GM18858 (cell line): ENCODE measurements at regions not wholly inside any gene's neighbourhood (a gene's known extent, or its start where the extent isn't known, plus 50 kb on each side); places are given as distances from the start of the nearest gene placed in this dataset.
"Not testable (repeated sequence)": the region's sequence is repeated elsewhere in the genome, so short reads cannot be mapped to it uniquely, and the experiment has no call there.

ENCODE experiments used
- ATAC-seq: cut with Tn5 transposase; IDR thresholded peaks from one replicate; pipeline ENCODE4 v1.9.1; 2021; ENCODE audit not compliant: unreplicated experiment

DNA sequence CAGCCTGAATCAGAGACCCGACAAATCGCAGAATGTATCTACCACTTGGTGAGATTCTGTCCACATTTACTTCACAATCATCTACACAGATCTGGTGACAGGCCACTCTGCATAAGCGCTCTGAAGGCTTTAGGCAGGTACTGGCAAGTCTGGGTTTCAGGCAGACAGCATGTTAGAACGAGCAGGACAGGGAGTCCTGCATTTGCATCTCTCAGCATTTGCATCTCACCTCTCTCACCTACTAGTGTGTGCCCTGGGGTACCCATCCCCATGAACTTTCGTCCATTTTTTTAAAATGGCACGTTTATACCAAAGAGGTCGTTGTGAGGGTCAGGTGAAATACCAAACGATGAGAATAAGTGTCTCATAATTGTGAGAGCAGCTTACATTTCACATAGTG is 108.2 kb downstream of the SPATA31A1 start:
- ATAC-seq = peak; percentile 34

DNA sequence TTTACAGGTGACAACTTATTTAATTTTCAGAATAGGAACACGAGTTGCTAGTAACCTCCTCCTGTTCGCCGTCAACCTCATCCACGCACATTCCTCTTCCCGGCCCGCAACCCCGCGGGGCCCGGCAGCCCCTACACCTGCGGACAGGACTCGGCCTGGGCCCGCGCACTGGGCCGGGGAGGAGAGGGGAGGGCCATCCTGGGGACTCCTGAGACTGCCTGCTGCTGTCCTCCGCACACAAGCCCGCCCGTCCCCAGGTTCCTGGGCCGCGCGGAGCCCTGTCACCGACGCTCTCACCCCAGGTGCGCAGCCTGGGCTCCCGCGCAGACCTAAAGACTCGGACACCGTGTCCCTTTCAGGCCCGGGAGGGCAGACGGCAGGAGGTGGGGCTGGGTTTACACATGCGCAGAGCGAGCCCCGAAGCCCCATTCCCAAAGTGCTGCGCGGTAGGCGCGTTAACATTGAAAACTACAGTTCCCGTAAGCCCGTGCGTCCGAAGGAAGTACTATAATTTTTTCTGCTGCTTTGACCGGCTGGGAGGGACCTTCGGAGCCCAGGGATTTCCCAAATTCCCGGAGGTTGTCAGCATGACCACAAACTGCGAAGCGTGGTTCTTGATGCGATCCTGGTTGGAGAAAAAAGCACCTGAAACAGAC is 108.8 kb downstream of the SPATA31A1 start:
- ATAC-seq = peak; percentile 96

DNA sequence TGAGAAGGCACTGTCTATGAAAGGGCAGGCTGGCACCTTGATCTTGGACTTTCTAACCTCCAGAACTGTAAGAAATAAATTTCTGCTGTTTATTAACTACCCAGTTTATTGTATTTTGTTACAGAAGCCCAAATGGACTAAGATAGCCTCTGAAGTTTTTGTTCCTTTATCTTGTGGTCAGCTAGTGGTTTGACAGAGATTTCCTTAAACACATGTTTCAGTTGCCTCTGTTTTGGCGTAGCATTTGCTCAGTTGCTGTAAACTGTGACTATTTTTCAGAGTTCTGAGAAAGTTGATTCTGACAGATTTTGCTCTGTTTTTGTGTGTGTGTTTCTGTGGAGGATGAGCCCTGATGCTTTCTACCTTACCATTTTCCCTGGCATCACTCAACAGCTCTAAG is 119.0 kb downstream of the SPATA31A1 start:
- ATAC-seq = peak; percentile 99

DNA sequence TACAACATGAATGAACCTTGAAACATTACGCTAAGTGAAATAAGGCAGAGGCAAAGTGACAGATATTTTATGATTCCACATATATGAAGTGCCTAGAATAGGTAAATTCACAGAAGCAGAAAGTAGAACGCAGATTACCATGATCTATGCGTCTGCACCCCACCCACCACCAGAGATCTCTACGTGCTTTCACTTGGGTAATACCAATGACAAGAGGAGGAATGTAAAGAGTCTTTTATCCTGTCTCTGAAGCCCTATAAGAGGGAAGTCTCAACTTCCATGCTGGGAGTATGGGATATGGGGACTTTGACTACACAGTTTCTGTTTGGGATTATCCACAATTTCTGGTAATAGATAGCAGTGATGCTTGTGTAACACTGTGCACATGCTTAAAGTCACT is 127.6 kb downstream of the SPATA31A1 start:
- not testable (repeated sequence) for ATAC-seq

DNA sequence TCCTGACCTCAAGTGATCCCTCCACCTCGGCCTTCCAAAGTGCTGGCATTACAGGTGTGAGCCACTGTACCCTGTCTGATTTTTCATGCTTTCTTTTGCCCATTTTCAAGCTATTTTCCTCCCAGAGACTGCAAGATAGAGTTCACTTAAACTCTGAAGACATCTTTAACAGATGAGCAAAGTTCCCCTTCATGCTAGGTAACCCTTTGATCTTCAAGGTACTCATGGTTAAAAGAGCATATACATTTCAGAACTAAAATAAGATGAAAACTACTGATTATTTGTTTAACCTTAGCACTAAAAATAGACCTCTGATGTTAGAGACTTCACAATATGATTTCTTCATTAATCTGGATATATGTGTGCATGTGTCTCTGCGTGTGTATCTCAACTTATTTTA is 128.4 kb downstream of the SPATA31A1 start:
- peak; percentile 19 for ATAC-seq

DNA sequence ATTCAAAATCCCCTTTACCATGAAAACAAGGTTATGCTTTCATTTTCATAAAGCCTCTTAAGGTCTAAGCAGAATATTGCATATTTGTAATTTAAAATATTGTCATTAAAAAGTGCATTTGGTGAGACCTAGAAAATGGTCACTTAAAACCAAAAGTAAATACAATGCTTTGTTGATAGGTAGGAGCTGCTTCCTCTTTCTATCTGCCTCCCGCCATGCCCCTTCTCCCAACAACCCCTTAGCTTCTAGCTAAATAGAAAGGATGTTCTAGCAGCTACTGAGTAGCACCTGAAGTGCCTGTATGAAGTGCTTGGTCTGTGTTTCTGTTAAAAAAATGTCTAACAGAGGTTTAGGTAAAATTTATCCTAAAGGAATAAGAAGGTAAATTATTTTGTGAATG is 128.8 kb downstream of the SPATA31A1 start:
- ATAC-seq = peak; percentile 85

DNA sequence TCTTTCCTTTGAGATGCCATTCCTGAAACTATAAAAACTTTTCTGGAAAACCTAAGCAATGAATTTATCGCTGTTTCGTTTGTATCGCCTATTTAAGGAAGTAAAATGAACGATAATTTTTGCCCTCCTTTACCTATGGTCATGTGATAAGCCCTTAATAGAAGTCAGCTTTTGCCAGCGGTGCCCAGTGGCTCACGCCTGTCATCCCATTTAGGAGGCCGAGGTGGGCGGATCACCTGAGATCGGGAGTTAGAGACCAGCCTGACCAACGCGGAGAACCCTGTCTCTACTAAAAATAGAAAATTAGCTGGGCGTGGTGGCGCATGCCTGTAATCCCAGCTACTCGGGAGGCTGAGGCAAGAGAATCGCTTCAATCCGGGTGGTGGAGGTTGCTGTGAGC is 132.0 kb downstream of the SPATA31A1 start:
- ATAC-seq = not testable (repeated sequence)

DNA sequence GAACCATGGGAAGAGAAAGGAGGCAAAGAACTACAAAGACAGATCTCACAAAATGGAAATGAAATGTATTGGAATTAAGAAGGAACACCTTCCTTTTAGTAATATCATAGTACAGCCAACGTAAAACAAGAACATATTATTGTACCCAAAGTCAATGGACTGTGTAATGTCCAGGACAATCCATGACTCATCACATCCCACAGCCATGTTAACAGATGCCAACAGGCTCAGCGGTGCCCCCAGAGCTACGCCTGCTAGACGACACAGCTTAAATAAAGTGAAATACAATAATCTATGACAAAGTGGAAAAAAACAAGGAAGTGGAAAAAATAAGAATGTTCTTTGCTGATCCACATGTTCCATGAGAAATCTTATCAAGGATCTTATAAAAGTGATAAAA is 140.8 kb downstream of the SPATA31A1 start:
- ATAC-seq = not testable (repeated sequence)

DNA sequence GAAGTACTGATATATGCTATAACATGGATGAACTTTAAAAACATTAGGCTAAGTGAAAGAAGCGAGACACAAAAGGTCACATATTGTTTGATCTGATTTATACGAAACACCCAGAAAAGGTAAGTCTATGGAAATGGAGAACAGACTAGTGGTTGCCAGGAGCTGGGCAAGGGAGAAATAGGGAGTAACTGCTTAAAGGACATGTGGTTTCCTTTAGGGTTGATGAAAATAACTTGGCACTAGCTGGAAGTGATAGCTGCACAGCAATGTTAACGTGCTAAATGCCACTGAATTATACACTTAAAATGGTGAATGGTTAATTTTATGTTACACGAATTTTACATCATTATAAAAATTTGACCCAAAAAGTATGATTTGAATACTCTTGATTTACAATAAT is 147.7 kb downstream of the SPATA31A1 start:
- not testable (repeated sequence) for ATAC-seq

DNA sequence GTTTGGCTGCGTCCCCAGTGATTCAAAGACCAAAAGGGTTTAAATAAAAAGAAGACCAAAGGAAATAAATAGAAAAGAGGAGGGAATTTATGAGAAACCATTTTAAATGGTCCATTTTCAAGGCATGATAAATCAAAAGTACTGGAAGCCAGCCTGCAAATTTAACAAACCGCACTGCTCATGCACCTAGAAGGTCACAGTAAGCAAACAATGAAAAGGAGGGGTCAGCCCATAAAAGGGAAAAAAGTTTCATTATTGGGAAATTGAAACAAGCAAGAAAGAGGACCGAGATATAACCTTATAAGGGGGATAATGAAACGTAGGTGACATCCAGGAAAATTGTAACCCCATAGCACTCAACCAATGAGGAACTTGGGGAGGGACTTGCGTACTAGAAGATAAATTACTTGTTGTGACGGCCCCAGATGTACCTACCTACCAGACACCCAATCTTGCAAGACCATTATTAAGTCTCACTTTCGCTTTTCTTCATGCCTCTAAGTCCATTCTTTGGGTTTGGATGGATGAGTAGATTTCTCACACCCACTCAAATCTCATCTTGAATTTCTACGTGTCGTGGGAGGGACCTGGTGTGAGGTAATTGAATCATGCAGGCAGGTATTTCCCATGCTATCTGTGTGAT is 172.0 kb downstream of the SPATA31A1 start:
- ATAC-seq = not testable (repeated sequence)

DNA sequence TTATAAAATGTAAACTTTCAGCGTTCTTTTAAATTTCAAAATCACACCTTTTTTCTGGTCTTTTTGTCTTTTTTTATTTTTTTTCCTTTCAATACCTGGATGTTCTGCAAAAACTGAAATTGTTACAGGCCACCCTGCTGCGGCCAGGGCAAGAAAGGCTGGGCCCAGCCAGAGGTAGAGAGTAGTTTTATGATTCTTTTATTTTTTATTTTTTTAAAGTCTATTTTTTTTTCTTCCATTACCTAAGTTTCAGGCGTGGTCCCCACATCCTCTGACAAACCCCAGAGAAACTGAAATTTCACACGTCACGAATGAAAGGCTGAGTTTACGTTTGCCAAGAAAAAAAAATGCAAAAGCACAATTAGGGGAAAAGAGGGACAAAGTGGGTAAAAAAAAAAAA is 177.1 kb downstream of the SPATA31A1 start:
- ATAC-seq = peak; percentile 63

DNA sequence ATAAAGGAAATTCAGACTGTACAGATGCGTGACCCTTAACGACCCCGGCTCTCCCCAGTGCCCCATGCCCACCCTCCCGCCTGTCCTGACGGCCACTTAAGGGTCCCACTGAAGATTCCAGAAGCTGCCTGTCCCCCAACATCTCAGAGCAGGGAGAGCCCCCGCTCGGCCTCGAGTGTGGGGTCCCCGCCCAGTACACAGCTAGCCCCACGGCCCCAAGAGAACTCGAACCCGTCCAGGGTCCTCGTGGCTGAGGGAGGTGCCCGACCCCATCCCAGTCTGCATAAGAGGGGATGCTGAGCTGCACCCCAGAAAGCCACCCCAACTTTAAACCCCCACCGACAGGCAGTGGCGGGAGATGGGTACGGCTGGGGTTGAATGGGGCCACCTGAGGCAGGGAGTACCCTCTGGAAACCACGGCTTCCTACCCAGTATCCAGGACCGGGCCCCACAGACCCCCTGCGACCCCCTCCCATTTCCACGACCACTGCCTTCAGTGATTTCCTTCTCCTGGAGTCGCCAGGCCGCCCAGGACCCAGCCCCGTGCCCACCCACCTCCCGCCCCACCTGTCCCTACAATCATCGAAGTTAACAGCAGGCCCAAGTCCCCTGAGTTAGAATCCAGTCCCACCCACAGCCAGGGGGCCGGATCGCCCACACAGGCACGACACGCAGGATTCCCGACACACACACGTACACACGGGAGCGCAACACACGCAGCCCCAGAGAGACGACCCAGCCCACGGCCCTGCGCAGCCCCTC is 177.7 kb downstream of the SPATA31A1 start:
- ATAC-seq = not testable (repeated sequence)

DNA sequence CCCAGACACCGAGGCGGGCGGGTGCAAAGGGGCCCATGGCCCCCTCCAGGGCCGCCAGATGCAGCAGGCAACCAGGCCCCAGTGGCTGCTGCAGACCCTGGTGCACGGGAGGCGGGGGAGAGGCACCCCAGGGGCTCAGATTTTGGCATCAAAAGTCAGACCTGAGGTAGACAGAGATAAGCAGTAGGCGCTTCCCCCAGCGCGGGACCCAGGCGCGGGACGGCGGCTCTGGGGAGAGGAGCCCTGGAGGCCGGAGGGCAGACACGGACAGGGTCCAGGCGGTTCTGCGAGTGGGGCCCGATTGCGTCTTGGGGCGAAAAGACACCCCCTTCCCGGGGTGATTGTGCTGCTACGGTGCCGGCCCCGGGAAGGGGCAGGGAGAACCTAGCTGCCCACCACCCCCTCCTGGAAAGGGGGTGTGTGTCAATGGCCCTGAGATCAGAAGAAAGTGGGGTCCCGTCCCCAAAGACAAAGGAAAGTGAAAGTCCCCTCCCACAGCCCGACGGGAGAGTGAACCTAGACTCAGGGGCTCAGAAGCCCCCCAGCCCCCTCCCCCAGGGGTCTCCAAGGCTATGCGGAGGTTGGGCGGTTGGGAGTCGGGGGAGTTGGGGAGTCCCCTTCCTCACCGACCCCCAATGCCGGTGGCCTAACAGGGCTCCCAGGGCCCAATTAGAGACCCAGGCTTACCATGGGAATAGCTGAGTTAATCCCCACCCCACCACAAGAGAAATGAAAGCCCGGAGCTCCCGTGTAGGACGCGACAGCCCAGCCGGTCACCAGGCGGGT is 178.5 kb downstream of the SPATA31A1 start:
- not testable (repeated sequence) for ATAC-seq

DNA sequence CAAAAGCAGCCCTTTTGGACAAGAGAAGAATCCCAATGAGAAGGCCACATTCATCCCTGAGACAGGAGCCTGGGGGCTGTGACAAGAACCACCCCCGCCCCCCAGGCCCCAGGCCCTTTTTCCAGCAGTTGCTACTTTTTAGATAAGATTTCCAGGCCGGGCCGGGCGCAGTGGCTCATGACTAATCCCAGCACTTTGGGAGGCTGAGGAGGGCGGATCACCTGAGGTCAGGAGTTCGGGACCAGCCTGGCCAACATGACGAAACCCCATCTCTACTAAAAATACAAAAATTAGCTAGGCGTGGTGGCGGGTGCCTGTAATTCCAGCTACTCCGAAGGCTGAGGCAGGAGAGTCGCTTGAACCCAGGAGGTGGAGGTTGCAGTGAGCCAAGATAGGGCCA is 179.4 kb downstream of the SPATA31A1 start:
- ATAC-seq = not testable (repeated sequence)

DNA sequence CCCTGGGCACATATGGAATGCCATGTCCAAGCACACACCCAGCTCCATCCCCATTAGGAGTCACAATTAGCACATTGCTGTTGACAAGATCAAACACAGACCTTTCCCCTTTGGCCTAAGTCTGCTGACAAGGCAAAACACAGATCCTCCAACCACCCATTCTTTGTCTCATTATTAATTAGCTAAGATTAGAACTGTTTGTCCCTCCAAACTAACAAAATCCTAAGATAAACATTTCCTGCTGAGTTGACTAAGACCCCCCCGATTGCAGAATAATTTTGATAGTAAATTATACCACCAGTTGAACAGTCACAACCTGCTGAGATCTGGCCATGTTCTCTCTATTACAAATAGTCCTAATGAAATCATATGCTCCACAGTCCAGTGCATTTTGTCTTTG is 186.7 kb downstream of the SPATA31A1 start:
- ATAC-seq = not testable (repeated sequence)

DNA sequence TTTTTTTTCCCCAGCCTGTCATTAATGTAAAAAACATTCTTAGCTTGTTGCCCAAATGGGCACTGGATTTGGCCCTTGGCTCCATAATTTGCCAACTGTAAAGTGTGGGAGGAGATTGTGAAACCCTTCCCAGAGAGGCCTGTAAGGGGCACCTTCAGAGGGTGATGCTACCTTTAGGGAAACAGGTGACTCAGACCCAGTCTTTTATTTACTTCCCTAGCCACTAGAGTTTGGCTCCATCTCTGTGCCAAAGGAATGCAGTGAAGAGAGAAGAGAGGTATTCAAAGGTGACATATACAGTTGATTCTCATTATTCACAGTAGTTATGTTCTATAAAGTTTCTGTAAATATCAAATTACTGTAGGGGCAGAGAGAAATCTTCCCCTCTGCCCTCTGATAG is 189.6 kb downstream of the SPATA31A1 start:
- not testable (repeated sequence) for ATAC-seq

DNA sequence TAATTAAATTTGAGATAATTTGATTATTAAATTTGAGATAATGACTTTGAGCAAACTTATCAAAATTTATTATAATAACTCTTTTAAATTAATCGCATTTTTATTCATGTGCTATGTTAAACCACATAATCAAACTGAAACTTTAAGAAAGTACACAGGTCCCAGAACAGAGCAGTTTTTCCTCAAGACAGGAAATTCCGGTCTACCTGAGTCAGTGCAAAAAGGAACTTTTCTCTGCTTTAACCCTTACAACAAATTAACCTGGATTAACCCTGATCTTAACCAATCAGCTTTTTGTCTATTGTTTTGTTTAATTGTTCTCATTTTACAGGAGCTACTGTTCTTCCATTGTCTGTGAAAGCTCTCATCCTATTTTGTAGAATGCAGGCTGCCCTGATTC is 195.1 kb downstream of the SPATA31A1 start:
- not testable (repeated sequence) for ATAC-seq

DNA sequence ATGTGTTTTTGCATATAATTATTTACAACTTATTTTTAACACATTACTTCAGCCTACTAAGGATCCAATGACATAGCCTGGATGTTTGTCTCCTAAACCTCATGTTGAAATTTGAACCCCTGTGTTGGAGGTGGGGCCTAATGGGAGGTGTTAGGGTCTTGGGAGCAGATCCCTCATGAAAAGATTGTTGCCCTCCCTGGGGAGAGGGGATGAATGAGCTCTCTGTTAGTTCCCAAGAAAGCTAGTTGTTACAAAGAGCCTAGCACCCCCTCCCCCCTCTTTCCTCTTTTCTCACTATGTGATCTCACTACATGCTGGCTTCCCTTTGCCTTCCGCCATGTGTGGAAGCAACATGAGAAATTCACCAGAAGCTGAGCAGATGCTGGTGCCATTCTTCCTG is 196.1 kb downstream of the SPATA31A1 start:
- ATAC-seq = not testable (repeated sequence)

DNA sequence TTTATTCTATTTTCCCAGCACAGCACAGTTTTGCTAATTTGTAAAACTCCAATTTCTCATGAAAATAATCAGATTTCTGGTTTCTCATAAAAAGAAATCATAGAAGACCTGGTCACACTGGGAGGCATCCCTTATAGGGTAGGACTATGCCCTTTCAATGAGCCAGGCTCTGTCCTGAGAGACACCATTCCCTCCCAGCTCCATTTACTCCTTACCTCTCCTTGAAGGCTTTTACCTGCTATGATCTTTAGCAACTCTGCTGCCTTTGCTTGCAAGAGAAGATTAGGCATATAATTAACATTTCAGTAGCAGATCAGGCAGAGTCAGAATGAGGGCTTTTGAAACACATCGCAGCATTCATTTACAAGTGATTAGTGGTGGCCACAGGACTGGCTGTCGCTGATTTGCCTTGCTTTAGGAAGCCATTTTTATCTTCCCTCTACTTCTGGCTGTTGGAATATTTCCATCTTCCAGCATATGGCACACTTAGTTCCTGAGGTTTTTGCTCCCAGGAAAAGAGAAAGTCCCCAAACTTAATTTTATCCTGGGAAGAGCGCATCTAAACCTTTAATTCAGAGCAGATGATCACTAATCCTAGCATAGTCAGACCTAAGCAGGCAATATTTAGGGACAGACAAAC is 196.9 kb downstream of the SPATA31A1 start:
- ATAC-seq = not testable (repeated sequence)

DNA sequence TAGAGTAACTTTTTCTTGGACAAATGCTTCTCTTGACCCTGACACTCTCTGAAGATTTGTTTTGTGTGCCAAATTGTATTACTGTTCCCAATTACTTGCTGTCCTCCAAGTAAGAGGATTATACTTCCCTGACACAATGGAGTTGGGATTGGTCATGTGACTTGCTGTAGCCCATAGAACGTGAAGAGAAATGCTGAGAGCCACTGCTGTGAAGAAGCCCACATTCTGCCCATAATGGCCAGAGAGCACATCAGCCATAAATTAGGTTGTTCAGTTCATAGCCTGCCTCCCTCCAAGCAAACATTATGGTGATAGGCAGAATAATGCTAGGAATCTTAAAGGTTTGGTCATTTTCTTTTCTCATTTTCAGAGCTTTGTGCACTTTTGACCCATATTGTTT is 198.9 kb downstream of the SPATA31A1 start:
- ATAC-seq = not testable (repeated sequence)

DNA sequence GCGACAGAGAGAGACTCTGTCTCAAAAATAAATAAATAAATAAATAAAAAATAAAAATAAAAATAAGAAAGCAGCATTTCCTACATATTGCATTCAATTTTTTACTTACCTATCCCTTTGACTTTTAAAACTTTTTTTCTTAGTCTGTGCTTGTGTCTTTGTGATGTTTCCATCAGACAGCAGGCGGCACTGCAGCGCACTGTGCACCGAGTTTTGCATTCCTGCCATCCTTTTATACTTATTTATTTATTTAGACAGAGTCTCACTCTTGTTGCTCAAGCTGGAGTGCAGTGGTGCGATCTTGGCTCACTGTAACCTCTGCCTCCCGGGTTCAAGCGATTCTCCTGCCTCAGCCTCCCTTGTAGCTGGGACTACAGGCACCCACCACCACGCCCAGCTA is 203.9 kb downstream of the SPATA31A1 start:
- ATAC-seq = peak; percentile 56
